GM18517 (cell line): ENCODE measurements at regions not wholly inside any gene's neighbourhood (a gene's known extent, or its start where the extent isn't known, plus 50 kb on each side); places are given as distances from the start of the nearest gene placed in this dataset.
A peak's percentile ranks its signal among the peaks of the same experiment; 100 is the strongest.

Experiments used
- ATAC-seq: cut with Tn5 transposase; IDR thresholded peaks from one replicate; pipeline ENCODE4 v1.9.1; 2021; ENCODE audit warnings: mild to moderate bottlenecking, moderate library complexity; ENCODE audit not compliant: unreplicated experiment

DNA sequence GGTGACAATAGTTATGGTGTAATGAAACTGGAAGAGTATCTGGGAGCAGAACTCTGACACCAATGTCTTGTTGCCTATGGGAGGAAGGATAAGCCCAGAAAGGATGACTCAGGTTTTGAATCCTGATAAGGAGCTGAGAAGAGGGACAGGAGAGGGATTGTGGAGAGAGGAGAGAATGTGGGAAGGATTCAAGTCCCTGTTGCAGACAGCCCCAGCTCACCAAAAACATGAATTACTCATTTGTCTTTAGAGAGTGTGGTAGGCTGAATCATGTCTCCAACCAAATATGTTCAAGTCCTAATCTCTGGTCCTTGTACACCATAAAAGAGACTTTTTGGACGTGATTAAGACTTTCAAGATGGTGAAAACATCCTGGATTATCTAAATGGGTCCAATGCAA, 206.9 kb upstream of the PHYHIPL start:
- ATAC-seq = no peak

DNA sequence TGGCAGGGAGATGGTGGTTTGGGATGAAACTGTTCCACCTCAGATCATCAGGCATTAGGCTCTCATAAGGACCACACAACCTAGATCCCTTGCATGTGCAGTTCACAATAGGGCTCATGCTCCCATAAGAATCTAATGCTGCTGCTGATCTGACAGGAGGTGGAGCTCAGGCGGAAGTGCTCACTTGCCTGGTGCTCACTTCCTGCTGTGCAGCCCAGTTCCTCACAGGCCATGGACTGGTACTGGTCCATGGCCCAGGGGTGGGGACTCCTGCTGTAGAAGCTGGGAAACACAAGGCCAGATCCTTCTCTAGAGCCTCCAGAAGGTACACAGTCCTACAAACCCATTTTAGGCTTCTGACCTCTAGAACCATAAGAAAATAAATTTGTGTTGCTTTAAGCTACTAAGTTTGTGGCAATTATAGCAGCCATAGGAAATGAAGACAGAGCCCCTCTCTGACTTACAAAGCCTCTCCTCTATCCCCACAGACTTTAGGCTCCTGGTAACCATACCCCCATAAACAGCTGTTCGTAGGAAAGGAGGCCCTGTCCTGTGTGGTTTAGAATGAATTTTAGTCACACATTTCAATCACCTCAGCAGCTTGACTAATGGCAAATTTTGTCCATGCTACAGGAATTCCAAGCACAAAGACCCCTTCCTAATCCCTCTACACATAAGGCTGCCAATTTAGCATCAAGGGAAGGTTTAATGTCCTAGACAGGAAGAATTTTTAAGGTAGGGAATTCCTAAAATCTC, 206.1 kb upstream of the PHYHIPL start:
- ATAC-seq = no peak

- ATAC-seq = no peak
These were observed 205.2 kb upstream of the PHYHIPL start for GRCh38 chr10:58971211-58971610.

GRCh38 chr10:58971796-58972491, 204.5 kb upstream of the PHYHIPL start:
- ATAC-seq = no peak

GRCh38 chr10:58972576-58973234, 203.7 kb upstream of the PHYHIPL start:
- no peak for ATAC-seq

- no peak for ATAC-seq
These were observed 203.2 kb upstream of the PHYHIPL start for GRCh38 chr10:58973235-58973595.

GRCh38 chr10:58976254-58976653, 200.2 kb upstream of the PHYHIPL start:
- no peak for ATAC-seq

DNA sequence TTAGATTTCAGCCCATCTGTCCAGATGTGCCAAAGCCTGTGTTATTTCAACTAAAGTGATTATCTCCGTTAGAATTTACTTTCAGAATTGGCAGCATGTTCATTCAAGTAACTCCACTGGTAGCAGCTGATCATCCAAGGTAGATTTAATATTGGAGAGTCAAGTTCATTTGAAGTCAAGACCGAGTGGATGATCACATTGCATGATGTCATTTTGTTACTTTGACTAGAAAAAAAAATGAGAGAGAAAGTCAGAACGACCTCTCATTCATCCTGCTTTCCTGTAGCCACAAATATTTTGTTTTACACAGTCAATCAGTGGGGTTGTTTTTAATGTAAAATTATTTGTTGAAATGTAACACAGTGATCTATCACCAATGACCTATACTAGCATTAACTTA, 196.7 kb upstream of the PHYHIPL start:
- ATAC-seq = no peak

DNA sequence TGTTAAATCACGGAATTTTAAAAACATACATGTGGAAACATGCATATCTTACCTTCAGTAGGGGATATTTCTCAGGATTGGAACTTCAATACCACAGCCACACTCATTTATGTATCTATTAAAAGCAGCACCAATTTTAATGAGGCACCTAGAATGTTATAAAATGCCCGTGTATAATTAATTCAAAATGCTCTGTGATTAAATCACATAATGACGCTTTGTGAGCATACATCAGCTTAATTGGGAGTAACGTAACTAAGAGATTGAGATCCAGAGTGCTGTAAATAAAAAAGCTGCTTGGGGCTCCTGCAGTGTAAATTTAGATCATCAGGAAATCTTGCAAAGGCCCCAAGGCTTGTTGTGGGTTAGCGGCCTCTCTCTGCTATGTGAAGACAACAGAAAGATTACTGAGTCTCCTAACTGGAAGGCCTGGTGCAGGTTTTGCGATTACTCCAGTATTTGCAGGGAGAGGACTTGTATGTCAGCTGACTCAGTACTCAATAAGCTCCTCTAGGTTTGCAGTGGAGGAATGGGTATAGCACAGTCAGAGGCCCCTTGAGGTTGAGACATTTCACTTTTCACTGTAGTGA, 195.5 kb upstream of the PHYHIPL start:
- ATAC-seq = no peak

- ATAC-seq = no peak
These were observed 194.6 kb upstream of the PHYHIPL start for GRCh38 chr10:58981846-58982245.

- ATAC-seq = no peak
These were observed 193.8 kb upstream of the PHYHIPL start for GRCh38 chr10:58982470-58983239.

GRCh38 chr10:58985216-58985615, 191.2 kb upstream of the PHYHIPL start:
- ATAC-seq = no peak

DNA sequence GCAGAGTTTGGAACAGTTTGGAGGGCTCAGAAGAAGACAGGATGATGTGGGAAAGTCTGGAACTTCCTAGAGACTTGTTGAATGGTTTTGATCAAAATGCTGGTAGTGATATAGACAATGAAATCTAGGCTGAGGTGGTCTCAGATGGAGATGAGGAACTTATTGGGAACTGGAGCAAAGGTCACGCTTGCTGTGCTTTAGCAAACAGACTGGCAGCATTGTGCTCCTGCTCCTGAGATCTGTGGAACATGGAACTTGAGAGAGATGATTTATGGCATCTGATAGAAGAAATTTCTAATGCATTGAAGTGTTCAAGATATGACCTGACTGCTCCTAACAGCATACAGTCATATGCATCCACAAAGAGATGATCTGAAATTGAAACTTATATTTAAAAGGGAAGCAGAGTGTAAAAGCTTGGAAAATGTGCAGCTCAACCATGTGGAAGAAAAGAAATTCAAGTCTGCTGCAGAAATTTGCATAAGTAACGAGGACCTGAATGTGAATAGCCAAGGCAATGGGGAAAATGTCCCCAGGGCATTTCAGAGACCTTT, 186.9 kb upstream of the PHYHIPL start:
- ATAC-seq = no peak

DNA sequence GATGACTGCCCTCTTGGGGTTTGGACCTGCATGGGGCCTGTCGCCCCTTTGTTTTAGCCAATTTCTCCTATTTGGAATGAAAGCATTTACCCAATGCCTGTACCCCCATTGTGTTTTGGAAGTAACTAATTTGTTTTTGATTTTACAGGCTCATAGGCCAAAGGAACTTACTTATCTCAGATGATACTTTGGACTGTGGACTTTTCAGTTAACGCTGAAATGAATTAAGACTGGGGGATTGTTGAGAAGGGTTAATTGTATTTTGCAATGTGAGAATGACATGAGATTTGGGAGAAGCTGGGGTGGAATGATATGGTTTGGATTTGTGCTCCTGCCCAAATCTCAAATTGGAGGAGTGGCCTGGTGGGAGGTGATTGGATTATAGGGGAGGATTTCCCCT, 185.8 kb upstream of the PHYHIPL start:
- ATAC-seq = no peak

GRCh38 chr10:58991856-58992255, 184.6 kb upstream of the PHYHIPL start:
- ATAC-seq = no peak

- no peak for ATAC-seq
These were observed 183.5 kb upstream of the PHYHIPL start for GRCh38 chr10:58992830-58993460.

- ATAC-seq = peak; percentile 85
These were observed 182.8 kb upstream of the PHYHIPL start for GRCh38 chr10:58993480-58994221.

GRCh38 chr10:58994226-58995057, 182.0 kb upstream of the PHYHIPL start:
- ATAC-seq = no peak
